DMS 273 (cell line): ENCODE measurements at regions not wholly inside any gene's neighbourhood (a gene's known extent, or its start where the extent isn't known, plus 50 kb on each side); places are given as distances from the start of the nearest gene placed in this dataset.
"Not testable (repeated sequence)": the region's sequence is repeated elsewhere in the genome, so short reads cannot be mapped to it uniquely, and the experiment has no call there.

ENCODE experiments used
- DNase-seq: peaks from one replicate; lab custom pipeline; 2025; ENCODE audit not compliant: unreplicated experiment; lab: John Stamatoyannopoulos, UW

DNA sequence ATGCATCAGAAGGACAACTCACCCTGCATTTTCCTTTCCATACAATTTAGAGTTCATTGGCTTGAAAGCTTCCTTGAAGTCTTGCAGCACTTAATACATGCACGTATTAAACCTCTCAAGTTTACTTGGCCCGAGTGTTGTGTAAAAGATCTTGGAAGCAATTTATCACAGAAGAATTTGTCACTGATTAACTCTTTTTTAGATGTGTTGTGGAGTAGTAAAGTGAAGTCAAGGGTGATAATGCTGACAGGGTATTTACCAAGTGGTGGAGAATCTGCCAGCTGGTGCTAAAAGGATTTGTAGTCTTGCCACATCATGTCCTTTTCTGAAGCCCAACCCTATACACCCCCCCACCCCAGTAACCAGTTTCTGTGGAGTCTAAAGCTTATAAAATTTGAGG, 421.0 kb upstream of the MIR17HG start:
- DNase-seq: no peak

DNA sequence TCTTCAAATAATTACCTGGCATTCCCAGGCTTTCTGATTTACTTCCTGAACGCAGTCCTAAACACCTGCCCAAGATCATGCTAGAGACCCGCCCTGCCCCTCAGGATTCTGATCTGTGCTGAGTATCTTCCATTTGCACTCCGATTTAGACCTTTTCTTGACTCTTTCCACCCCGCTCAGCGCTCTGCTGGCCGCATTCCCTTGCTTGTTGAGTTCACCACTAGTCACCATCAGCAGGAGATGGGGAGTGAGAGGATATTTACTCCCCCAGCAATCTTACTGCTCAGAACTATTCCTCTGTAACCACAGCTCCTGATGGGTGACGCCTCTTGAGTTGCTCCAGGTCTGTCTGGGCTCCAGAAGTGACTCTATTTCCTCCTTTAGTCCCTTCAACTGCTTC, 419.4 kb upstream of the MIR17HG start:
- no peak for DNase-seq

GRCh38 chr13:90933097-90933826, 414.2 kb upstream of the MIR17HG start:
- no peak for DNase-seq

DNA sequence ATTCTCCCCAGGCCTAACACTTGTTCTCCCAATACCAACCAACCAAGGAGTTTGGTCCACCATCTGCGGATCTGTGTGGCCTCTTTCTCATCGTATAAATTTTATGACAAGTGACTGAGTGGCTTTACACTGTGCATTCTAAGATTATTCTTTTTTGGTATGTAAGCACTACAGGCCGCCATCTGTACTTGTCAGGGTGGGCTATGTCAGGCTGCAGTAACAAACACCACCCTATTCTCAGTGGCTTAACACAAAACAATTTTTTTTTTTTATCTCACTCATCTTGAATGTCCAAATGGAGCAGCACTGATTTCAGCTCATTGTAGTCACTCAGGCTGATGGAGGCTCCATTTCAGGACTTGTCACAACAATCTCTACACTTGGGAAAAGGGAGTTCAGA, 412.7 kb upstream of the MIR17HG start:
- no peak for DNase-seq

DNA sequence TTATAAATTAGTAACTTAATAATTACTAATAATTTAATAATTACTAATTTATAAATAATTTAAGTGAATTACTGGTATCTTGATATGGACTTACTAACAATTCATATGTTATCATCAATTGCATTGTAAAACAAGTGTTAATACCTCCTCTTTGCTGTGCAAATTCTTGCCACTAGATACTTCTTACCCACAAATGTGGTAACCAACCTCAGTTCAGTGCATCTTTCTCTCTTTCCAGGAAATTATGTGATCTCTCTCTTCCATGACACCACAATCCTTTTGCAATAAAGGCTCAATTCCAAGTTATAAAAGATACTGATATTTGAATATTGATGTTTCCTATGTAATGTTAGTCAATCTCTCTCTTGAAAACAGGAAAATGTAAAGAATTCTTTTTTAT, 408.6 kb upstream of the MIR17HG start:
- DNase-seq: no peak

DNA sequence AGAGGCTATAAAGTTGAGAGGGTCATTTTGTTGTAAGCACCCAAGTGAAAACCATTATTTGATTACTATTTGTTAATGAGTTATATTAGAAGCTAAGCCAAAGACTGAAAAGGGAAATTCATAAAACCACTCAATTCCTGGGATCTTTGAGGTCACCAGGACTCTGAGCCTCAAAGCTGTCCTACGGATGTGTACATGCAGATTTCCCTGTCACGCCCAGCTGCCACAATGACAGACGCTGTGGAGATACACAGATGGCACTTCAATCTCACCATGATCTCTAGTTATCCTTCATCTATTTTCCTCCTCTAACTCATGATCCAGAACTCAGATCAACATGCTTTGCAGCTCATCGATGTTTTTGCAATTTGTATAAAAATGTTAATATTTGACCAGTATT, 403.5 kb upstream of the MIR17HG start:
- no peak for DNase-seq

- DNase-seq: not testable (repeated sequence)
These were observed 402.3 kb upstream of the MIR17HG start for GRCh38 chr13:90945146-90945545.

DNA sequence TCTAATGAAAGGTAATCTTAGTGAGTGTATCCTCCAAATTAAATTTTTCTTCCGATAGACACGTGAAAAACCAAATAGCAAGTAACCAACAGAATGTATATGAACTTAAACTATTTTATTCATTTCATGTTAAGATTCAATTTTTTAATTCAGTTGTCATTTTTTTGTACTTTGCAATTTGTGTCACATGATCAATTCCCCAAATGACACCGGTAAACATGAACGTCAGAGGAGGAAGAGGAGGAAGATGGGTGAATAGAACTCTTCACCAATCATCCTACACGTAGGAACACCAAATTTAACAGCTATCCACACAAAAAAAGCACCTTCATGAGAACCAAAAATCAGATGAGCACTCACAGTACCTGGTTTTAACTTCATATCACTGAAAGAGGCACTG, 401.4 kb upstream of the MIR17HG start:
- DNase-seq: not testable (repeated sequence)

DNA sequence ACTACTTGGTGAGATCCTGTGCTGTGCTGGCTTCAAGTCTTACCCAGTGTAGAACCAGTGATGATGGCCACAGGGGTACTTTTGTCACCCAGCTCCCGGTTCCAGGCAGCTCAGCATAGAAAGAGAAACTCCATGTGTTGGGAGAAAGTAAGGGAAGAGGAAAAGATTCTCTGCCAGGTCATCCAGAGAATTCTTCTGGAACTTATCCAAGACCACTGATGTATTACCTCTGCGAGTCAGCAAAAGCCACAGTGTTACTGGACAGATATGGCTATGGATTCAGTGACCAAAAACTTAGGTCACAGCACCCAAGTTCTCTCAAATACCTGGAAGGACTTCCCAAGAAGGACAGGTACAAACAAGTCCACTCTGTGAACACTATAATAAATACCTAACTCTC, 399.5 kb upstream of the MIR17HG start:
- DNase-seq: no peak

DNA sequence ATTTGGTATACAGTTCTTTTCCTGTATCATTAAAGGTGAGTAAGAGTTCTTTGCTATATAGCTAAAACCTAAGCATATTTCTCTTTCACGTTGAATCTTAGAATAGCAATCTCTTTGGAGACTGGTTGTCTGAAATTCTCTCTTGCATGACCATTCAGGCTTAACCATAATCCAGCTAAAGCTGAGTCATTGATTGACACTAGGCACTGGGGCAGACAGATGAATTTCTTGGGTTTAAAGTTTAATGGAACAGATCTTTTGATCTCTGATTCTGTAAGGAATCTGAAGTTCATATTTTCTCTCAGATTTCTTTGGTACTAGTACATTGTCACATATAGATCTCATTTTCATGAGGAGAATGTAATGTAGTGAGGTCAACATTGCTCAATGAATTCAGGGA, 397.3 kb upstream of the MIR17HG start:
- DNase-seq: no peak

- DNase-seq: no peak
These were observed 395.8 kb upstream of the MIR17HG start for GRCh38 chr13:90951663-90952062.

DNA sequence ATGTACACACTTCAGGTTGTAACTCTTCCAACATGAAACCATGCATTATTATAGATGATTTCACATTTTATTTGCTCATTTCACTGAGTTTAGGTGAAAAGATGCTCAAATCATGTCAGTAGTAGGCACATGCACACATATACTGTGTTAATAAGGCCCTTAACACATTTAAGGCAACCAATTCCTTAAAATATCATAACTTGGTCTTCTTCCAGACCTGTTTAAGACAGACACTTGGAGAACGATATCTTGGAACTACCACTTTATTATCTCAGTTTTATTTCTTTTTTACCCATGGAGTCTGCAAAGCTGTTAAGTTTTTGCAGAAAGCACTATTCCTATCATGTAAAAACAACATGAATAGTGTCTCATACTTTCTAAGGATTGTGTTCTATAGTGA, 395.2 kb upstream of the MIR17HG start:
- no peak for DNase-seq

DNA sequence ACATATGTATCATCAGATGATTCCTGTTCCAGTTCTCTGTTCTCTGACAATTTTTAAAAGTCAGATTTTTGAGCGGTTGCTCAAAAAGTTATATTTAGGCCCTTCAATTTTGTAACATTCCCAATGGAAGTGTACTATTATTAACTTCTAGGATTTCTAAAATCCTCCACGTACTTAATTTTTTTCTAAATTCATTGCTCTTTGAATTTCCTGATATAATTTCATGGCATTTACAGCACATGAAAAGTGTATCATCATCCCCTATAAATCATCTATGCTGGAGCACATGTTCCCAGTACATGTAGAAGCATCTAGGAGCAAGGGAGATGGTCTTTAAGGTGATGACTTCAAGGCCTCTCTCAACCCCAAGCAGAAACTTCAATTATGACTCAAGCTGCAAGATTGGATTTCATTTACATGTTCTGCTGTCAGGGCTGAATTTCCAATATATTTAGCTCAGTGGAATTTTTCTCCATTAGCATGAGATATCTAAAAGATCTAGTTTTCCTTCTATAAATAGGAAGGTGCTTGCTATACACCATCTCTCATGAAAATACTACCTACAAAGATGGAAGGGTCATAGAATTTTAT, 392.8 kb upstream of the MIR17HG start:
- DNase-seq: no peak

- DNase-seq: no peak
These were observed 391.5 kb upstream of the MIR17HG start for GRCh38 chr13:90956031-90956430.

- no peak for DNase-seq
These were observed 388.6 kb upstream of the MIR17HG start for GRCh38 chr13:90958866-90959265.

GRCh38 chr13:90968166-90968904, 379.2 kb upstream of the MIR17HG start:
- peak; percentile 37 for DNase-seq

- DNase-seq: no peak
These were observed 373.1 kb upstream of the MIR17HG start for GRCh38 chr13:90974249-90974975.

DNA sequence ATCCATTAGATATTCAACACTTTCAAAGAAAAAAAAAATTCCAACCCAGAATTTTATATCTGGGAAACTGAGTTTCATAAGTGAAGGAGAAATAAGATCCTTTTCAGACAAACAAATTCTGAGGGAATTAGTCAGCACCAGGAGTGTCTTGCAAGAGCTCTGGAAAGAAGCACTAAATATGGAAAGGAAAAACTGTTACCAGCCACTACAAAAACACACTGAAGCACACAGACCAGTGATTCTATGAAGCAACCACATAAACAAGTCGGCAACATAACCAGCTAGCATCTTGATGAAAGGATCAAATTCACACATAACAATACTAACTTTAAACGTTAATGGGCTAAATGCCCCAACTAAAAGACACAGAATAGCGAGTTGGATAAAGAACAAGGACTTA, 368.4 kb upstream of the MIR17HG start:
- no peak for DNase-seq

DNA sequence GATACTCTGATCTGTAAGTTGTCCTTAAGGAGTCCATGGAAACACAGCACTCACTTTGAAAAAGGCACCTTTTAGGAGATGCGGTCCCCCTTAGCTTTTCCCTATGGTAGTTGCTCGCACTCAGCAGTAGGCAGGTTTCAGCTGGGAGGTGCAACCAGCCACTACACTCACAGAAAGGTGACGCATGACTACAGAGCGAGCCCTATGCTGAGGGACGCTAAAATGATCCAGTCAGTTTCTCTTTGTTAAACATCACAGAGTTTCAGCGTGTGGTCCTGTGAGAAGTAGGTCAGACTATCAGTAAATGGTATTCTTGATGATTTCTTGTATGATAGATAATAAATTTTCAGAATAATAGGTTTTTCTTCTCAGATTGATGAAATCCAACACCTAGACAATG, 362.7 kb upstream of the MIR17HG start:
- no peak for DNase-seq

GRCh38 chr13:90995001-90995400, 352.5 kb upstream of the MIR17HG start:
- DNase-seq: no peak

DNA sequence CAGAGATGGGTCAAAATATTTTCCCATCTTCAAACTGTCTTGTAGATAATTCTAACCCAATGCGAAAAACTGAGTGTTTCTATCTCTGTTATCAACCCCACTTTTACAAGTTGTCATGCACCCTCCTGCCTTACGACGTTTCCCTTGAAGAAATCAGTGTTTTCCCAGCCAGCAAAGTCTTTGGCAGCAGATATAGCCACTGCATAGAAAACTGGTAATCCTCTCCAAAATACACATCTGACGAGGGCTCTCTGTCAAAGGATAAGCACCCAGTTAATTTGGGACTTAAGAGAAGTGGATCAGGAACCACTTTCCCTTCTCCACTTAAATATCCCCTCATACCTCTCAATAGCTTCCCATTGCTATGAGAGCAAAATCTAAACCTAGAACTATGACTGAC, 351.9 kb upstream of the MIR17HG start:
- no peak for DNase-seq

DNA sequence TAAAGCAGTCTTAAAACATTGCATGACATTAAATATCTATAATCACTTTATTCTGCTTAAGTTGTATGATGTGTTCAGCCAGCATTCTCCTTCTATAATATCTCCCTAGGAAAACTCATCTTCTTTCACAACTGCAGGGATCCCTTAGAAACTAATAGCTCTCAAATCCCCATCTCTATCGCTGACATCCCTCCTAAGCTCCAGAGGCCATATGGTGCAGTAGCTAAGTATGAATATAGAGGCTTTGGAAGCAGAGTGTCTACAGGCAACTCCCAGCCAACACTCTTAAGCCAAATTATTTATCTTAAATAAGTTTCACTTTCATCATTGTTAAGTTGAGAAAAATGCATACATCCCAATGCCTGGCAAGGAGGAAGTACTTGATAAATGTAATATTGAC, 349.5 kb upstream of the MIR17HG start:
- no peak for DNase-seq
